GM21360 (cell line): ENCODE measurements at regions not wholly inside any gene's neighbourhood (a gene's known extent, or its start where the extent isn't known, plus 50 kb on each side); places are given as distances from the start of the nearest gene placed in this dataset.

Experiments
- ATAC-seq: cut with Tn5 transposase; IDR thresholded peaks from one replicate; pipeline ENCODE4 v1.9.1; 2021; ENCODE audit warnings: mild to moderate bottlenecking, moderate library complexity; ENCODE audit not compliant: unreplicated experiment

DNA sequence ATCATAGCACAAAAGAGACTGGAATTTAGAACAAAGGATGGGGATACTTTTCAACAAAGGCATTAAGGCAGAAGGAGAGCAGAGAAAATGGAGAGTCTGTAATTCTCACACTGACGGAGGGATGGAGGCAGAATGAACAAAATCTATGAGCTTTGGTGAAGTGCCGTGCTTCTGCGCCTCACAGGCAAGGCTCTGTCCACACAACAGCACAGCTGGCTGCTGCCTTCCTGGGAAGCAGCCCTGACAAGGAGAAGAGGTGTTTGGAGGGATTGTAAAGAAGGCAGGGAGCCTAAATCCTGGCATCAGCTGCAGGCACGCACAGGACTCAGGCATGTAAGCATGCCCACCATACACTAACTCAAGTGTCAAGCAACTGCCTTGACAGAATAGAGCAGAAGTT is 485.2 kb upstream of the KIF2A start:
- no peak for ATAC-seq

DNA sequence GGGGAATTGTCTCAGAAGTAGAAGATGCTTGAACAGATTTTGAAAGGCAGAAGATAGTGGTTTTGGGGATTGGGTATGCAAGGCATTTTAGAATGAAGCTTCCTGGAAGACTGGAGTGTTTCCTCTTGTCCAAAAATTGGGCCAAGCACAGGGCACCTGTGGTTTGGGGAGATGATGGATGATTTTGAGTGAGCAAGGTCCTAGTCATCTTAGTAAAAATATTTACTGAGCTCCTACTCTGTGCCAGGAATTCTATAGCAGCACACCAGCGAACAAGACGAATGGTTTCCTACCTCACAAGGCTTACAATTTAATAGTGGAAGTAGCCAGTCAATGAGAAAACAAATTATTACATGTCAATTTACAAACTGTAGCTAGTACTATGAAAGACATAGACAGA is 484.4 kb upstream of the KIF2A start:
- no peak for ATAC-seq

DNA sequence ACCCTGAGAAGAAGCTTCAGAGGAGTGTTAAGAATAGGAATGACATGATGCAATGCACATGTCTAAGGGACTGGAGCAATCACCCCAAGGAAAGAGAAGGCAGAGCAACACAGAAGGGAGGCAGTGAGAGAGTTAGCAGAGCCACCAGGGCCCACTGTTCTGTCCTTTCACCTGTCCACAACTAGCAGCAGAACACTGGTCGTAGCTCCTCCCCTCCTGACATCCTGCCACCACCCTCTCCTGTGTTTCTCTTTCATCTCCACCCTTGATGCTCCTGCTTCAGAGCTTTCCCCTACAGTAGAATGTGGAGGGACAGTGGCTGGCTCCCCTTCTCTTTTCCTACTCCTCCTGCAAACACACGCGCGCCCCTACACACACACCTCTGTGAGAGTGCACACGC is 483.4 kb upstream of the KIF2A start:
- ATAC-seq: no peak

DNA sequence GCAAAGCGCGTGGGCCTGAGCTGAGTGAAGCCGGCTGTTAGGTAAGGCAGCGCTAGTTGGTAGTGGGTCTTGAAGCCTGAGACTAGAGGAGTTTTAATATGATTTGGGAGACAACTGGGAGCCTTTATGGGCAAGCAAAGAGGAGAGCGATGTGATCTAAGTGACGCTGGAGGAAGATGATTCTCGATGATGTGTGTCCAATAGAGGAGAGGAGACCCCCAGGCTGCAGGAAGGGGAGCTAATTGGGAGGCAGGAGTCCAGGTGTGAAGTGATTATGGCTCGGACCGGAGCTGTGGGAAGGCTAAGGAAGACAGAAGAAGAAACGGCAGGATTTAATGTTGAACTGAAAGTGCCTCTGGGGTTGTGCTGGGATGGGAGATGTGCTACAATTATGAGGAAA is 482.9 kb upstream of the KIF2A start:
- ATAC-seq: no peak

DNA sequence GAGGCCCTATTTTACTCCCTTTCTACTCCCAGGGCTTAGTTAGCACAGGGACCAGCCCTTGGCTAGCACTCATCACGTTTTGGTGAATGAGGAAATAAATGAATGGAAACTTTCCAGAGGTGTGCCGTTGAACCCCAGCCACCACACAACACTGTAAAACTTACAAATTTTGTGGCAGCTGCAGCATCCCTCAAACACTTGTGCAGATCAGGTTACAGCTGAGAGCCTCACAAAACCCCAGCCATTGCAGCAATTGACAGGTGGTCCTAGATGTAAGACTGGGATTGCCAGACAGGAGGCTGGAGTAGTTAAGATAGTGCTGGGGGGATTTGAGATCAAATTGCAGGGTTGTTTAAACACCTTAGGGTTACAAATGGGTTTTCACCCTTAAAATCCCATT is 482.2 kb upstream of the KIF2A start:
- no peak for ATAC-seq

DNA sequence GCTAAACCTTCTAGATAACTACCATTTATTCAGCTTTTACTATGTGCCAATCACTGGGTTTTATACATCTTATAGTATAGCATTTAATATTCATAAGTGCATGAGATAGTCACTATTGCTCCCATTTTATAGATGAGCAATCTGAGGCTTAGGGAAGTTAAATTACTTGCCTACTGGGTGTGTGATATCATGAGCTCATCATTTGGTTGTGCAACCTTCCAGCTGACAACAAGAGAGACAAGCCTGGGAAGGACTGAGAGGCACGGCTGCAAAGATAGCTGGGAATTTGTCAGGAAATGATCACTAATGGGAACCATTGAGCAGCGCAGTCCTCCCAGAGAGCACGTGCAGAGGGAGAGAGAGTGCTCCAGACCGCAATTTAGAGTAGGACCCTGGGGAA is 481.6 kb upstream of the KIF2A start:
- ATAC-seq: no peak

DNA sequence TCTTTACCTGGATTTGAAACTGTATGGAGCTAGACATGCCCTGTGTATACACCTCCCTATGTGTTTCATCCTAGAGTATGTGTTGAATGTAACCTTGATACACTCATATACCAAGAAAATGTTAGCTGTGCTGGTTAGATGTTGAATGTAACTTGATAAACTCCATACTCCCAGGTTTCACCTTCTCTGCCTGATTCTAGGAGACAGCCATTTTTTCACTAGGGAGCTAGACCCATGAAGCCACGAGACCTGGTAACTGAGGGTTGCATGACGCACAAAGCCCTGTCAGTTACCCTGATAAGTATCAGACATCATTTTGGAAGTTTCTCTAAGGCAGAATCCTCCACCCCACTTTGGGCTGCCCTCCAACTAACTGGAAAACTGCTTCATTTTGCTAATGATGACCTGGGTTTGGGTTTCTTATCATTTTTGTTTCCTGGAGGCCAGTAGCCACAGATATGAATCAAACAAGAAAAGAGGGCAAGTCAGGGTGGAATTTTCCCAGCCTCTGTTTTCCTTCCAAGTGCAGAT is 478.5 kb upstream of the KIF2A start:
- ATAC-seq: no peak

DNA sequence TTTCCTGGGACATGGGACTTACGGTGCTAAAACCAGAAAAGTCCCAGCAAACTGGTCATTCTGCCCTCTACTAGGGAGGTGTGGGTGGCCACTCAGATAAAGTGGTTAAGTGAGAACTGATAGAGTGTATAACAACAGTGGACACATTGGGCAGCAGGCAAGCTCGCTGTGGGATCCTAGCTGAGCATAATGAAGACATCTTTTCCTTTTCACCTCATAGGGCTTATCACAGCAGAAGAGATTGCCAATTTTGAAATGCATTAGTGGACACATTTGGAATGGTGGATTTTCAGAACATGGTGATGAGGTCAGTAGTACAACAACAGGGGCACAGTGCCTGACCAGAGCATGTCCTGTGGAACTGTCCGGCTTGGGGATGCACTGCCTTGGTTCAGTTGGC is 477.1 kb upstream of the KIF2A start:
- no peak for ATAC-seq

DNA sequence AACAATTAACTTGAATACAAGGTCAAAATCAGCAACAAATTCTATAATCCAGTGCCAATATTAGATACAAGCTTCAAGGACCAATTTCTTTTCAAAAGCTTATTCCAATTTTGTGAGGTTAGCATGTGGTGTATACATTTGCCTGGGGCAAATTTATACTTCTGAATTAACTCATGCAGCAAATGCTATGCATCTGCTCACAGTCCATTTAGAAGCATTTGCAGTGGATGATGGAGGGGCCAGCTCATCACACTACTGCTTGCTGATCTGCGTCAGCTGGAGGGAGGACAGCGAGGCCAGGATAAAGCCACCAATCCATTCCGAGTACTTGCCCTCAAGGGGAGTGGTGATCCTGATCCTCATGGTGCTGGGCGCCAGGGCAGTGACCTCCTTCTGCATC is 474.3 kb upstream of the KIF2A start:
- ATAC-seq: no peak

DNA sequence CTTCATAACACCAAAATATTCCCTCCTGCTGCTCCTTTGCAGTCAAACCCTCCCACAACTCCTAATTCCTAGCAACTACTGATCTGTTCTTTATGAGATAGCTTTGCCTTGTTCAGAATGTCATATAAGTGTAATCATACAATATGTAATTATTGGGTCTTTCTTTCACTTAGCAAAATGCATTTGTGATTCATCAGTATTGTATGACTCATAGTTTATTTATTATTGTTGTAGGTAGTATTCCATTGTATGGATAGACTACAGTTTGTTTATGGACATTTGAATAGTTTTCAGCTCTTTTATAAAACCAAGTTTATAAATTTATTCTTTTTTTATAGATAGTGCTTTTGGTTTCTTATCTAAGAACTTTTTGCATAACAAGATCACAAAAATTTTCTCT is 468.2 kb upstream of the KIF2A start:
- no peak for ATAC-seq

DNA sequence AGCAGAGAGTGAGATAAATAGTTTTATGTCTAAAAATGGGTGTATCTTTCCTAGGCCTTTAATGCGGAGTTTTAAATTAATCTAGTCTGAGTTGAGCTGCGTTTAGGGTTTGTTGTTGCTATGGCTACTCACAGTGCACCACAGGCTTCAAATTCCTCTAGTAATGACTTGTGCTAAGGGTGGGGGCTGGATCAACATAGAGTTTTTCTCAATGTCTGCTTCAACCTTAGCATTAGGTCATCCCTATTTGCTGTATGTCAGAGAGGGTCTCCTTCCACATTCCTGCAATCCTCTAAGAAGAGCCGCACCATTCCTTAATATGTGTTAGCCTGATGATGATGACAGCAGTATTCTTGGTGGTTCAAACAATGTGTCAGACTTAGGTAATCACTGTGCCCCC is 465.6 kb upstream of the KIF2A start:
- ATAC-seq: no peak

DNA sequence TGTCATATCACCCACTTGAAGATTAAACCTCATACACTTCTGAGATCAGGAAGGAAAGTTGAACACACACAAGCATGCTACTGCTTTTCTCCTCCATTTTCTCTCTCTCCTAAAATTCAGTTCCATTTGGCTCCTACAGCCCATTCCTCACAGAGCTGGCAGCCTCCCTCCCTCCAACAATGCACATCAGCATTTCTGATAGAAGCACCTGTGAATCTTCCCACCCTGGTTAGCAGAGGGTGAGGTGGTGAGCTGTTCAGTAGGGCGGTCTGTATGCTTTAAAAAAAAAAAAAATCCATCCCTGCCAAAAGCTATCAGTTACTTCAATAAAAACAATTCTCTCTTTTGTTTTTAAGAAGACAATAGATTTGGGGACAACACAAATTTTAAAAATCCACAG is 463.2 kb upstream of the KIF2A start:
- ATAC-seq: no peak

DNA sequence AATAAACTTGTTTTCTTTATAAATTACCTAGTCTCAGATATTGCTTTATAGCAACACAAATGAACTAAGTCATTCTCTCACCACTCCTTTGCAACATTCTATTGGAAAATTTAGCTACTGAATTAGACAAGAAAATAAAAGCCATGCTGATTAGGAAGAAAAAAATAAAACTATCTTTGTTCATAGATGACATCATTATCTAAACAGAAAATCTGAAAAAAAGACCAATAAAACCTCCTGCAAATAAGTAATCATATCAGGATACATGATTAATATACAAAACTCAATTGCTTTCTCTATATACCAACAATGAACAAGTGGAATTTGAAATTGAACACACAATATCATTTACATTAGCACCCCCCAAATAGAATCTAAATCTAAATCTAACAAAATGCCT is 455.3 kb upstream of the KIF2A start:
- ATAC-seq: no peak

DNA sequence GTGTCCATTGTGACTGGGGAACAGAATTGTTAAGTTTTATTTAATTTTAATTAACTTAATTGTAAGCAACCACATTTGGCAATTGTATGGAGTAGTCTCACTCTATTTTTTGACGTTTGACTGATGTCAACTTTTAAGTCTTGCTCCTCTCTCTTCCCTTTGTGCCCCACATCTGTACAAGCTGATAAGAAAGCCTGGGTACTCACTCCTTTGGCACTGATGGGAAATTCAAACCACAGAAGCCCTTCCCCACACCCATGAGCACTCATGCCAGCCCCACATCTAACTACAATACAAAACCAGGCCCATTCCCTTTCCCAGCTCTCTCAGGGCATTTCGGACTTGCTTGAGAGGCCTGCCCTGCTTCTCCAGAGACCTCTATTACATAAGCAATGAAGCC is 451.5 kb upstream of the KIF2A start:
- no peak for ATAC-seq

DNA sequence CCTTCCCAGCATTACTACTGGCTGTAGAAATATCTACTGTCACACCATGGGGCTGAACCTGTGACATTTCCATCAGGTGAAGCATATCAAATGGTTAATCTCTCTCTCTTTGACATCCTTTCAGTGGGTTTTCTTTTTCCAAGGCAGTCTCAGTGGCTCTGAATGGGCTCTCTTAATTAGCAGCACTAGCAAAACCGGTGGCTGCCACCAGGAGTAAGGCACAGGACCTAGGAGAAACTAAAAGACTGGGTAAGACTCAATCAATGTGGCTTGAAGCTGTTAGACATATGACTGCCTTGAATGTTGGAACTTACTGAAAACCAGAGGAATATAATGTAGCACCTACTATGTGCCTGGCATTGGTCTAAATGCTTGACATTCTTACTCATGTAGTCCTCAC is 445.0 kb upstream of the KIF2A start:
- no peak for ATAC-seq

DNA sequence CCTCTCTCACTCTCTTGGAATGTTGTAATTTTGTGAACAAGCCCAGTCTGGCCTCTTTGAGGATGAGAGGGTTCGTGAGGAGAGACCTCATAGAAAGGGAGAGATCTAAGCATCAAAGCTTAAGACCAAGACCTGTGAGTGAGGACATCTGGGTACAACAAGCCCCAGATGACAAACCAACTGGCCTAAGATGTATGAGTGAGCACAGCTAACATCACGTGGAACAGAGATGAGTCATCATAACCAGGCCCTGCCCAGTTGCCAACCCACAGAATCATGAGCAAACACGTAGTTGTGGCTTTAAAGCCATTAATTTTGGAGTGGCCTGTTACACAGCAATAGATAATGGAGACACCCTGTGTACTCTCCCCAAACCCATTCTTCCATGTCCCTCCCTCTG is 439.1 kb upstream of the KIF2A start:
- ATAC-seq: peak; percentile 92

DNA sequence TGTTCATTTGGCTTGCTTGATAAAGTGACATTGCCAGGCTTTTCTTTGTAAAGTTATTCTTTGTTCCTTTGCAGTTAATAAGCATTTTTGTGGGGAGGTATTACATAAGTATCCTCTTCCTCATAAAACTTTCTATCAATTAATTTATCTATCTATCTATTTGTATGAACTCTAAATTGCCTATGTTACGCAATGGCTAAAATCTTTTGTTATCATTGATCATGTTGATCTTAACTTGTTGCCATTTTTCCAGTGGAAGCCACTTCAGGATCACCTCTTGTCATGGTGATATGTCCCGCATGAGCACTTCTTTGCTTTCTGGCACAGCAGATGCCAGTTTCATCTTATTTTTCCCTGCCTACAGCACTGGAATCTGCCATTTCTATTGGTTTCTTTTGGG is 436.7 kb upstream of the KIF2A start:
- ATAC-seq: no peak

DNA sequence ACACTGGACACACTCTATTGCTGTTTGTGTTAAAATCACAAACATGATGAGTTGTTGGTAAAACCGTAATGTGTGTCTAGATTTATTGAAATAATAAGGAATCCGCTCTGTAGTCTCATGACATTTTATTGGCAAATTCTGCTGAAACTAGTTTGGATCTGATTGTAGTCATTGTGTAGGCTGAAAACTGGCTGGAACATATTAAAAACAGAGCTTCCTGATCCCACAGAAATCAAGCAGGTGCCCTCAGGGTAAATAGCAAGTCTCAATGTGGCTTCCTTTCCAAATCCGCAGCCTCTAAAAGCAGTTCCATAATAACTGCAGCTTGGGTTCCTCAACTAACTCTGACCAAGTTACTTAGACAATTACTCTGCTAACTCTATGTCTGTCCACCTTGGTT is 427.5 kb upstream of the KIF2A start:
- no peak for ATAC-seq

DNA sequence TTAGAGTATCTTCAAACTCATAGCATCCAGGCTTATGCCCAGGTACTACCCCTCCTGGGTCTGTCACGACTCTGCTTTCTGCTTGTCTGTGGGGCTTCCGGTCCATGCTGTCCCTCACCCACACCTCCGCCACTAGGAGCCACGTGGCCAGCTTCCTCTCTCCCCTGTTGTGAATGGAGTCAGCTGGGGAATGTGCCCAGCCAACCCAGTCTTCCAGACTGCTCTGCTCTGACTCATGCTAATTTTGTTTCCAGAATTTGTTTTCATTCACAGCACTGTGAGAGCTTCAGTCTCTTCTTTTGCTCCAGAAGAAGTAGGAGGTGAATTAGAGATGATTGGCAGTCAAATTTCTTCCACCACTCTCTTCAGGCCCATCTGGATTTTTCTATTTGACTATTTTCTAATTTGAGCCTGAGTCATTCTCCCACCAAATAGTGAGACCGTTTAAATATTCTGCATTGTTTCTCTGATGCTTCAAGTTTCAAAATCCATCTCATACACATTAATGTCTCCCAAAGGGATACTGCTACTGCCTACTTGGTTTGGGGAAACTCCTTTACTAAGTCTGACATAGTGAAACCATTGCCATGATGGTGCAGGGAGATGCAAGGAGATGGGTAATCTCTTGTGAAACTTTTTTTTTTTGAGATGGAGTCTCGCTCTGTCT is 424.1 kb upstream of the KIF2A start:
- no peak for ATAC-seq

DNA sequence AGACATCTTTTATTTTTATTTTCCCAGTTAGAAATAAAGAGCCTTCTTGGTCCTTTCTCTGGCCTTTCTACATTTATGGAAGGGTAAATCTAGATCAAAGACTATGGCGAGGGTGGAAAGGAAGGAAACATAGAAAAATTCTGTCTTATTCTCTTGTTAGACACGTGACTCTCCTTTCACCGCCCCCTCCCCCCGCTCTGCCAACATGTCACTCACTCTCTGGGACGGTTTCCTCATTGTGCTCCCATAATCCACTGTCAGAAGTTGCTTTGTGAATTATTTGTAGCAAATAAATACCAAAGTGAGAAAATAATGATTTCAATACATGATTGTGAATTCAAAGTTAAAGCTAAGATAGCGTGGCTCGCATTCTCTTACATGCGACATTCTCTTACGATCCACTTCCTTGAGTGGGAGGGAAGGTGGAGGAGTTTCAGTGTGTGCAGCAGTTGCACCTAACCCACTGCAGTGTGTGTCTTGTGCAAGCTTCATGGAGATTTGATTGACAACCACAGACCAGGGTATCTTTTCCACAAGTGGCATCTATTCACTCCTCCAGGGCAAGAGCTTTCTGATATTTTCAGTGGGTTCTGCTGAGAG is 423.0 kb upstream of the KIF2A start:
- no peak for ATAC-seq

DNA sequence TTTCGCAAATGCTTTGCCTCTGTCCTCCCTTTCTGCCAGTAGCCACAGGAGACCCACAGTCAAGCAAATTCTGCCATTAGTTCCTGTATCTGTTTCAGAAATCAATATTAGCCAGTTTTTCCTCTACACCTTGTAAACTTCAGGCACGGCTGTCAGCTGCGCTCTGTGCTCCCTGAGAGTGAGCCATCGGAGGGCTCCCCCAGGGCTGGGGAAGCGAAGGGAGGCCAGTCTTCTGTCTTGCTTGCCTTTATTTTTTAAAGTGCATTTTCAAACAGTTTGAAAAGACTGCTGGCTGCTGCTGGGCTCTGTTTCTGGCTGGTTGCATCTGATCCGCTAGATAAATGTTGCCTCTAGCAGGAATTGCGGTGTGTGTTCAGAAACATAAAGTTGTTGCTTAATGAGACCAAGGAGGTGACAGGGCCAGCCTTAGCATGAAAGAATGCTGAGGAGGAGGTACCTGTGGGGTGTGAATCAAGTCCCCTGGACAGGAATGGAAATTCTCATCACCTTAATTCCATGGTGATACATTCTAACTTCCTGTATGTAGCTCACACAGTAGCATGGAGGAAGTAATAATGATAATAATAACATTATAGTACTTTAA is 421.7 kb upstream of the KIF2A start:
- no peak for ATAC-seq

DNA sequence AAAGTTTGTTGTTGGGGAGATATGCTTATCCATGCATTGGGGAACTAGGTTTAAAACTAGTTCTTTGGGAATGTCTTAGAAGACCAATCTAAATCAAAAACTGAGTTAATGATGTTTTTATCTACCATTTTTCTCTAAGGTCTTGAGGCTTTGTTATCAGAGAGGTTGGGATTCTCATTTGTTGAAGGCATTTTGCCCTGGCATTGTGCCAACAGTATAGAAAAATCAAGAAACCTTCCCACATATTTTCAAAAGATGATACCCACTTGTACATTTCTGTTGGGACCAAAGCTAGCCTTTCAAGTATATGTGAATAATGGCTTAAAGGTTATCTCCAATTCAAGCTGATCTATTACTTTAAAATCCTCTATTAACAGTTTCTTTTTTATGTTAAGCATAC is 419.8 kb upstream of the KIF2A start:
- ATAC-seq: no peak

DNA sequence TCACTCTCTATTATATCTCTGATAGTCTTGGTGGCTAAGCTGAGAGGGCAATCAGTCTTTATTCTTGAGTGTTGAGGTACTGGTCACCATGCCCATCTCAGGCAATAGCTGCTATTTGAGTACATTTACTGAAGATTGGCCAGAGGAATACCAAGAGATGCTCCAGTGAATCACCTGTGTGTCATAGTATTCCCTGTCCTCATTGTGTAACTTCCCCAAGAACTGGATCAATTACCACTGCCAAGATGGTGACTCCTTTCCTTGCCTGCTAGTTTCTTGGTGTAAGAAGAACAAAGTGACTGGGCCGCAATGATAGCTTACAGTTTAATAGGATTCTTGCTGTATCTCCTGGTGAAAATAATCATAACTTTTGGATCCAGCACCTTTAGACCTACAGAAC is 418.7 kb upstream of the KIF2A start:
- ATAC-seq: no peak
